ENCODE measurements at regions not wholly inside any gene's neighbourhood (a gene's known extent, or its start where the extent isn't known, plus 50 kb on each side); places are given as distances from the start of the nearest gene placed in this dataset.
"Not testable (repeated sequence)": the region's sequence is repeated elsewhere in the genome, so short reads cannot be mapped to it uniquely, and the experiment has no call there.

DNA sequence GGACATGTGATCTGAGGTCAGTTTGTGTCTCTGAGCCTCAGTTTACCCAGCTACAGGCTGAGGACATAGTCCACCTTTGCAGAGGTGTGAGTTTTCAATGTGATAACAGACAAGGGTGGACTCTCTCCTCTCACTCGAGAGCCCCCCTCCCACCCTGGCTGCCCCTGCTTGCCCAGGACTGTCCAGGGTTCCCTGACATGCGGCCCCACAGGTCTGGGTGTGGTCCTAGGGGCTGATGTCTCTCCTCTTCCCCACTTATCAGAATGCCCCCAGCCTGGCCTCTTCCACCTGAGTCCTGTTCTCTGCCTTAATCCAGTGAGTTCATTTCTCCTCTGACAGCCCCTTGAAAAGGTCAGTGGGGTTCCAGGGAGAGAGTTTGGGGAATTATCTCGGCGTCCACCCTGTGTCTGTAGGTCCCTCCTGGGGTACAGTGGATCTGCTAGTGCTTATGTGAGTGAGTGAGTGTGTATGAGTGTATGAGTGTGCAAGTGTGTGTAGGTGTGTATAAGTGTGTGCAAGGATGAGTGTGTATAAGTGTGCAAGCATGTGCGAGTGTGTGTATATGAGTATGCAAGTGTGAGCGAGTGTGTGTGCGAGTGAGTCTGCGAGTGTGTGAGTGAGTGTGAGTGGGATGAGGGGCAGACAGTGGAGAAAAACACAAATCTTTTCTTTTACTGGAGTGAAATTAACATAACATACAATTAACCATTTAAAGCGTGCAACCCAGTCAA, 175.0 kb downstream of the IRF8 start:
- no peak overlapping the region for H3K27ac ChIP-seq

DNA sequence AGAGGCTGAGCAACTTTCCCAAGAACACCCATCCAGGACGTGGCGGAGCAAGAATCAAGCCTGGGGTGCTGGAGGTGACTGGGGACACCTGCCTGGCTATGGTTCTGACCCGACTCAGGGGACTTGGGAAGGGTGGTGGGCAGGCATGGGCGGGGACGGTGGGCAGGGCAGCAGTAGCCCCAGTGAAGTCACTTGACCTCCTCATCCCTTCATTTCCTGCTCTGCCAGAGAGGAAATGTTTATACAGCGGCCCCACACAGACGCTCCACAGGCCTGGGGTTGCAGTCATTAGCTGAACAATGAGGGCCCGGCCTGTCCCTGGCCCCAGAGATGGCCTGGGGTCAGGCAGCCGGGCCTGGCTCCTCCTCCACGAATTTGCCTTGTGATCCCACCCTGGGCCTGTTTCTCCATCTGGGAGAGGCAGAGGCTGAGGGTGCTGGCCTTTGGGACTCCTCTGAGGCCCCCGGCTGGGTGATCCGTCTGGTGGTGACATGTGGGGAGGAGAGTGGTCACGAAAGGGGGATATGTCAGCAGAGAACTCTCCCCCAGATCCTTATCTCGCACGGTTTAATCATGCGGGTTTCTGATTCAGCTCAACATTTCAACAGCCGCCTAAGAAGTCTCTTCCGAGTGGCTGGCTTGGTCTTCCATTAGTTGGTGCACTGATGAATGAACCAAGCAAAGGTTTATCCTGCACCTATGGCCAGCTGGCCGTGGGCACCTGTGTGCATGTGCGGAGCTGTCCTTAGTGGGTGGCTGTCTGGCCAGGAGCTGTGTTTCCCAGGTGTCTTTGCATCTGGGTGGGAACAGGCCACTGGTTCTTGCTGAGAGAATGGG, 175.9 kb downstream of the IRF8 start:
- TF ChIP-seq, protein P1, sequence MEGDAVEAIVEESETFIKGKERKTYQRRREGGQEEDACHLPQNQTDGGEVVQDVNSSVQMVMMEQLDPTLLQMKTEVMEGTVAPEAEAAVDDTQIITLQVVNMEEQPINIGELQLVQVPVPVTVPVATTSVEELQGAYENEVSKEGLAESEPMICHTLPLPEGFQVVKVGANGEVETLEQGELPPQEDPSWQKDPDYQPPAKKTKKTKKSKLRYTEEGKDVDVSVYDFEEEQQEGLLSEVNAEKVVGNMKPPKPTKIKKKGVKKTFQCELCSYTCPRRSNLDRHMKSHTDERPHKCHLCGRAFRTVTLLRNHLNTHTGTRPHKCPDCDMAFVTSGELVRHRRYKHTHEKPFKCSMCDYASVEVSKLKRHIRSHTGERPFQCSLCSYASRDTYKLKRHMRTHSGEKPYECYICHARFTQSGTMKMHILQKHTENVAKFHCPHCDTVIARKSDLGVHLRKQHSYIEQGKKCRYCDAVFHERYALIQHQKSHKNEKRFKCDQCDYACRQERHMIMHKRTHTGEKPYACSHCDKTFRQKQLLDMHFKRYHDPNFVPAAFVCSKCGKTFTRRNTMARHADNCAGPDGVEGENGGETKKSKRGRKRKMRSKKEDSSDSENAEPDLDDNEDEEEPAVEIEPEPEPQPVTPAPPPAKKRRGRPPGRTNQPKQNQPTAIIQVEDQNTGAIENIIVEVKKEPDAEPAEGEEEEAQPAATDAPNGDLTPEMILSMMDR (conservative IDR thresholded peaks at IDR 0.05), result no peak
- no peak for TF ChIP-seq ZFX (IDR thresholded peaks at IDR 0.05)
- no peak overlapping the region for H3K27ac ChIP-seq

More for the DNA sequence above, 175.0 kb downstream of the IRF8 start:
- TF ChIP-seq, protein P1 (conservative IDR thresholded peaks at IDR 0.05), result no peak
- TF ChIP-seq ZFX (IDR thresholded peaks at IDR 0.05), result no peak

DNA sequence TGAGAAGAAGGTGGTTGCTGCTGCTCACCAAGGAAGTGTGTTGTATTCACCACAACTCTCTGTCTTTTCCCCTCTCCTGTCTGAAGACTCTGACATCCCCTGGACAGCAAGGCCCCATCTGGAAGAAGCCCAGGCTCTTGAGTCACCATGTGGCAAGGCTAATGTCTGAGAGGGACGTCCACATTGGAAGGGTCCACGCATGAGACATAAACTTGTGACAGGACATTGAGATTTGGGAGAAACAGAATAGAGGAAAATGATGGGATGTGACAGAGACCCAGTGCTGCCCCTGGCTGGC, 176.5 kb downstream of the IRF8 start:
- no peak overlapping the region for H3K27ac ChIP-seq
- TF ChIP-seq ZFX (IDR thresholded peaks at IDR 0.05), result no peak
- TF ChIP-seq, protein P1 (conservative IDR thresholded peaks at IDR 0.05), result no peak

DNA sequence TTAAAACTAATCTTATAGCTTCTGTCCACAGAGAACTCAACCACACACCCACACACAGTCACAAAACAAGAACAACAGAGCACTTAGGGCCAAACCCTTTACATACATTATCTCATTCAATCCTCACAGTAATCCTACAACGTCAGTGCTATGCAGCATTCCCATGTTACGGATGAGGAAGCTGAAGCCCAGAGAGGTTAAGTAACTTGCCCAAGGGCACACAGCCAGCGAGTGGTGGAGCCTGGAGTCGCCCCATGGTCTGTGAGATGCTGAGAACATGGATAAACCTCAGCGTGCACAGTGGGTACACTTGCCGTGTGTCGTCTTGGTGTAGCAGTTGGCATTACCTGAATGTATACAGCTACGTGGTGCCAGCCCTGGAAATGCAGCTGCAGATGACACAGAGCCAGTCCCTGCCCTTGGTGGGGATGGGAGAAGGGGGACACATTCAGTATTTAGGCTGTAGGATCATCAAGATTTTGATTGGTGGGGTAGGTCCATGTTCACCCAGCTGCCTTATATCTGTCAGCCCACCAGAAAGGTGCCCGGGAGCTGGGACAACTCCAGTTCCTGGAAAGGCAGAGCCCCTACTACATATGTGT, 177.0 kb downstream of the IRF8 start:
- H3K27ac ChIP-seq, result no peak overlapping the region
- TF ChIP-seq ZFX (IDR thresholded peaks at IDR 0.05), result no peak
- TF ChIP-seq, protein P1 (conservative IDR thresholded peaks at IDR 0.05), result no peak

DNA sequence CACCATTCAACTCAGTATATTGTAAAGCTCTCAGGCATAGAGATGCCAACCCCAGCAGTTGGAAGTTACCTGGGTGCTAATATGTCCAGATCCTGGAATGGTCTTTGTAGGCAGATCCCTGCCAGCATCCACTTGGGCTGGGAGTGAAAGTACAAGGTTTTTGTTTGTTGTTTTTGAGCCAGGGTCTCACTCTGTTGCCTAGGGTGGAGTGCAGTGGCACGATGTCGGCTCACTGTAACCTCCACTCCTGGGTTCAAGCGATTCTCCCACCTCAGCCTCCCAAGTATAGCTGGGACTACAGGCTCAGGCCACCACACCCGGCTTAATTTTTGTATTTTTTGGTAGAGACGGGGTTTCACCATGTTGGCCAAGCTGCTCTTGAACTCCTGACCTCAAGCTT, 177.6 kb downstream of the IRF8 start:
- no peak overlapping the region for H3K27ac ChIP-seq
- TF ChIP-seq ZFX (IDR thresholded peaks at IDR 0.05), result no peak
- TF ChIP-seq, protein P1 (conservative IDR thresholded peaks at IDR 0.05), result no peak

DNA sequence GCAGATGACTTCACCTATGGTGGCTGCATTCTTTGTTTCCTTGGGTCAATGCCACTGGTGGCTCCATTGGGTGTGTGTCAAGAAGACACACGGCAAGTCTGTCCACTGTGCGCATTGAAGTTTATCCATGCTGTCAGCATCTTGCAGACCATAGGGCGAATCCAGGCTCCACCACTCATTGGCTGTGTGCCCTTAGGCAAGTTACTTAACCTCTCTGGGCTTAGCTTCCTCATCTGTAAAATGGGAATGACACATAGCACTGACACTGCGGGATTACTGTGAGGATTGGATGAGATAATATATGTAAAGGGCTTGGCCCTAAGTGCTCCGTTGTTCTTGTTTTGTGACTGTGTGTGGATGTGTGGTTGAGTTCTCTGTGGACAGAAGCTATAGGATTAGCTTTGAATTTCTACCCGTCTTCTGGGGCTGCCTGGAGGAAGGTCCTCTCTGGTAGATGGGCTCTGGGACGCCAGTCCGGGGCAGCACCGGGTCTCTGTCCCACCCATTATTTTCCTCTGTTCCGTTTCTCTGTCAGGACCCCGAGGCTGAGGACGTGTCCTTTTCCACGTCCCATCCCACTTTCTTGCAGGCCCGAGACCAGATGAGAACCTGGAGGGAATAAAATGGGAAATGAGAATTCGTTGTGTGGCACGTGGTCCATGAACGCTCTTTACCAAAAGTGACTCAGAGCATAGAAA, 178.4 kb downstream of the IRF8 start:
- TF ChIP-seq ZFX (IDR thresholded peaks at IDR 0.05), result no peak

DNA sequence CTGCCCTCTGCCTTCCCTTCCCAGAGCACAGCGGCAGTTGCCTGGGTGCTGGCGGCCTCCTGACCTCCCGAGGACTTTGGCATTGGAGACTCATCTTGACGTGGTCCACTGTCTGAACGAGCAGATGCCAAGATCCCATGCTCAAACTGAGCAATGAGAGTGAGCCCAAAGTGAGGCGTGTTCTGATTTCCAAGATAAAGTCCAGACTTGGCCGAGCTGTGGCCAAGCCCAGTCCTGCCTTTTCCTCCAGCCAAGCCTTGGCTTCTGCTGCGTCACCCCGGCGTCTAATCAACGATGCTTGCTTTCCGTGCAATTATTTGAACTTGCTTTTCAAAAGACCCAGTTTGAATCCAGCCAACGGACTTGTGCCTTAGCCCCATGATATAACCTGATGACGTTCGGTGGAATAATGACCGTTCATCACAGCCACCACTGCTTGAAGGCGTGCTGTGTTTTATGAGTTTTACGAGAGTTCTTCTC, 179.2 kb downstream of the IRF8 start:
- no peak overlapping the region for H3K27ac ChIP-seq
- TF ChIP-seq ZFX (IDR thresholded peaks at IDR 0.05), result no peak
- TF ChIP-seq, protein P1 (conservative IDR thresholded peaks at IDR 0.05), result no peak

More for the DNA sequence above, 178.4 kb downstream of the IRF8 start:
- no peak overlapping the region for H3K27ac ChIP-seq

DNA sequence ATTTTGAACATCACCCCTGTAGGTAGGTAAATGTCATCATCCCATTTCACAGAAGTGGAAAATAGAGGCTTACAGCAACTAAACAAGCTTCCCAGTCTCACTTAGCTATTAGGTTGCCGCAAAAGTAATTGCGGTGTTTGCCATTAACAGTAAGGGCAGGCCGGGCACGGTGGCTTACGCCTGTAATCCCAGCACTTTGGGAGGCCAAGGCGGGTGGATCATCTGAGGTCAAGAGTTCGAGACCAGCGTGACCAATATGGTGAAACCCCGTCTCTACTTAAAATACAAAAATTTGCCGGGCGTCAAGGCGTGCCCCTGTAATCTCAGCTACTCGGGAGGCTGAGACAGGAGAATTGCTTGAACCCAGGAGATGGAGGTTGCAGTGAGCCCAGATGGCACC, 179.7 kb downstream of the IRF8 start:
- H3K27ac ChIP-seq, result not testable (repeated sequence)

Data from C4-2B (cell line).